GM19035 (cell line): ENCODE measurements at regions not wholly inside any gene's neighbourhood (a gene's known extent, or its start where the extent isn't known, plus 50 kb on each side); places are given as distances from the start of the nearest gene placed in this dataset.
"Not testable (repeated sequence)": the region's sequence is repeated elsewhere in the genome, so short reads cannot be mapped to it uniquely, and the experiment has no call there.

Source experiments
- ATAC-seq: cut with Tn5 transposase; IDR thresholded peaks from one replicate; pipeline ENCODE4 v1.9.1; 2021; ENCODE audit not compliant: unreplicated experiment

- ATAC-seq, result no peak
These were observed 80.8 kb upstream of the ACSL1 start for GRCh38 chr4:184906480-184907097.

GRCh38 chr4:184907216-184907615 is 81.4 kb upstream of the ACSL1 start:
- no peak for ATAC-seq

GRCh38 chr4:184907810-184908209 is 82.0 kb upstream of the ACSL1 start:
- ATAC-seq, result no peak

- ATAC-seq, result no peak
These were observed 85.5 kb upstream of the ACSL1 start for GRCh38 chr4:184911310-184911709.

GRCh38 chr4:184913356-184914143 is 87.8 kb upstream of the ACSL1 start:
- no peak for ATAC-seq

- not testable (repeated sequence) for ATAC-seq
These were observed 93.0 kb upstream of the ACSL1 start for GRCh38 chr4:184918799-184919198.

- no peak for ATAC-seq
These were observed 95.7 kb upstream of the ACSL1 start for GRCh38 chr4:184921456-184921855.

GRCh38 chr4:184922301-184922700 is 96.0 kb upstream of the HELT start:
- no peak for ATAC-seq

GRCh38 chr4:184924516-184924915 is 93.8 kb upstream of the HELT start:
- ATAC-seq, result no peak

- ATAC-seq, result no peak
These were observed 88.8 kb upstream of the HELT start for GRCh38 chr4:184929476-184929875.

GRCh38 chr4:184930026-184930425 is 88.3 kb upstream of the HELT start:
- ATAC-seq, result no peak

- ATAC-seq, result no peak
These were observed 85.9 kb upstream of the HELT start for GRCh38 chr4:184932343-184932742.

- ATAC-seq, result no peak
These were observed 85.0 kb upstream of the HELT start for GRCh38 chr4:184933311-184933710.

GRCh38 chr4:184934184-184934583 is 84.1 kb upstream of the HELT start:
- no peak for ATAC-seq

- ATAC-seq, result no peak
These were observed 83.3 kb upstream of the HELT start for GRCh38 chr4:184934961-184935360.

GRCh38 chr4:184936071-184936470 is 82.2 kb upstream of the HELT start:
- ATAC-seq, result no peak

- no peak for ATAC-seq
These were observed 81.1 kb upstream of the HELT start for GRCh38 chr4:184937030-184937710.

GRCh38 chr4:184937745-184938144 is 80.5 kb upstream of the HELT start:
- no peak for ATAC-seq

GRCh38 chr4:184938871-184939270 is 79.4 kb upstream of the HELT start:
- no peak for ATAC-seq

GRCh38 chr4:184939978-184940377 is 78.3 kb upstream of the HELT start:
- ATAC-seq, result no peak

- ATAC-seq, result no peak
These were observed 77.8 kb upstream of the HELT start for GRCh38 chr4:184940500-184940899.
